Erythroblast (primary cell): ENCODE measurements at regions not wholly inside any gene's neighbourhood (a gene's known extent, or its start where the extent isn't known, plus 50 kb on each side); places are given as distances from the start of the nearest gene placed in this dataset.
"Not testable (repeated sequence)": the region's sequence is repeated elsewhere in the genome, so short reads cannot be mapped to it uniquely, and the experiment has no call there.

Experiments
- DNase-seq, 2 experiments: peaks; one replicate each; lab custom pipeline; 2025; lab: John Stamatoyannopoulos, UW
- GATA1 ChIP-seq: IDR thresholded peaks from 2 replicates; pipeline ENCODE4 v1.6.1; 2011; ENCODE audit warnings: low read depth, mild to moderate bottlenecking, control low read depth, low read length, moderate library complexity
- POLR2A ChIP-seq: IDR thresholded peaks from 2 replicates; pipeline ENCODE4 v1.6.1; 2011; ENCODE audit warnings: mild to moderate bottlenecking, low read length

GRCh38 chr15:57796146-57796545 lies 89.6 kb downstream of the POLR2M start:
- no peak for DNase-seq
- TF ChIP-seq POLR2A (no peak), GATA1 (no peak)

- TF ChIP-seq GATA1: no peak
- TF ChIP-seq POLR2A: no peak
- DNase-seq: no peak
These were observed 90.6 kb downstream of the POLR2M start for GRCh38 chr15:57797110-57797509.

- DNase-seq: no peak
- TF ChIP-seq GATA1 (no peak), POLR2A (no peak)
These were observed 91.2 kb downstream of the POLR2M start for GRCh38 chr15:57797568-57798267.

- no peak for TF ChIP-seq GATA1
- TF ChIP-seq POLR2A: no peak
- DNase-seq: no peak
These were observed 99.5 kb downstream of the POLR2M start for GRCh38 chr15:57806003-57806402.

- DNase-seq: not testable (repeated sequence)
These were observed 102.8 kb downstream of the POLR2M start for GRCh38 chr15:57809285-57809684.

GRCh38 chr15:57816599-57816998 lies 110.1 kb downstream of the POLR2M start:
- no peak for DNase-seq
- no peak for TF ChIP-seq POLR2A

- no peak for DNase-seq
- TF ChIP-seq POLR2A (no peak), GATA1 (no peak)
These were observed 113.1 kb downstream of the POLR2M start for GRCh38 chr15:57819646-57820045.

GRCh38 chr15:57820119-57820518 lies 113.6 kb downstream of the POLR2M start:
- TF ChIP-seq POLR2A (no peak), GATA1 (no peak)

GRCh38 chr15:57821826-57822225 lies 115.3 kb downstream of the POLR2M start:
- TF ChIP-seq GATA1: no peak
- TF ChIP-seq POLR2A: no peak
- no peak for DNase-seq

More at GRCh38 chr15:57820119-57820518, 113.6 kb downstream of the POLR2M start:
- DNase-seq: no peak

GRCh38 chr15:57823325-57823882 lies 116.9 kb downstream of the POLR2M start:
- DNase-seq: no peak
- TF ChIP-seq GATA1 (no peak), POLR2A (no peak)

- no peak for DNase-seq
- TF ChIP-seq GATA1: no peak
- no peak for TF ChIP-seq POLR2A
These were observed 117.7 kb downstream of the POLR2M start for GRCh38 chr15:57824186-57824585.

GRCh38 chr15:57827021-57827420 lies 120.5 kb downstream of the POLR2M start:
- TF ChIP-seq POLR2A (no peak), GATA1 (no peak)
- no peak for DNase-seq

GRCh38 chr15:57827971-57828370 lies 121.5 kb downstream of the POLR2M start:
- TF ChIP-seq POLR2A (no peak), GATA1 (no peak)
- no peak for DNase-seq

- DNase-seq: no peak
- TF ChIP-seq GATA1 (no peak), POLR2A (no peak)
These were observed 125.7 kb downstream of the POLR2M start for GRCh38 chr15:57832183-57832582.

GRCh38 chr15:57835119-57835518 lies 128.6 kb downstream of the POLR2M start:
- DNase-seq: no peak
- TF ChIP-seq POLR2A (no peak), GATA1 (no peak)
